GM19328 (cell line): ENCODE measurements at regions not wholly inside any gene's neighbourhood (a gene's known extent, or its start where the extent isn't known, plus 50 kb on each side); places are given as distances from the start of the nearest gene placed in this dataset.

Experiments used
- ATAC-seq: cut with Tn5 transposase; IDR thresholded peaks from one replicate; pipeline ENCODE4 v1.9.1; 2021; ENCODE audit warnings: mild to moderate bottlenecking, moderate library complexity; ENCODE audit not compliant: unreplicated experiment

- ATAC-seq: no peak
Measured at GRCh38 chr3:21142949-21143348, 608.1 kb downstream of the ZNF385D start.

- no peak for ATAC-seq
Measured at GRCh38 chr3:21142031-21142430, 609.0 kb downstream of the ZNF385D start.

- no peak for ATAC-seq
Measured at GRCh38 chr3:21140785-21141184, 610.2 kb downstream of the ZNF385D start.

- no peak for ATAC-seq
Measured at GRCh38 chr3:21138085-21138484, 612.9 kb downstream of the ZNF385D start.

GRCh38 chr3:21132896-21133295, 618.1 kb downstream of the ZNF385D start:
- no peak for ATAC-seq

GRCh38 chr3:21120826-21121225, 630.2 kb downstream of the ZNF385D start:
- no peak for ATAC-seq

- no peak for ATAC-seq
Measured at GRCh38 chr3:21117370-21117769, 633.6 kb downstream of the ZNF385D start.

- ATAC-seq: no peak
Measured at GRCh38 chr3:21109056-21109455, 642.0 kb downstream of the ZNF385D start.

- no peak for ATAC-seq
Measured at GRCh38 chr3:21105784-21106183, 645.2 kb downstream of the ZNF385D start.

GRCh38 chr3:21100656-21101359, 650.2 kb downstream of the ZNF385D start:
- ATAC-seq: no peak

- ATAC-seq: no peak
Measured at GRCh38 chr3:21094686-21095085, 656.3 kb downstream of the ZNF385D start.

- no peak for ATAC-seq
Measured at GRCh38 chr3:21073561-21073960, 677.4 kb downstream of the ZNF385D start.

- ATAC-seq: no peak
Measured at GRCh38 chr3:21067031-21067813, 683.8 kb downstream of the ZNF385D start.

GRCh38 chr3:21062831-21063294, 688.1 kb downstream of the ZNF385D start:
- no peak for ATAC-seq

- no peak for ATAC-seq
Measured at GRCh38 chr3:21059404-21059803, 691.6 kb downstream of the ZNF385D start.

- no peak for ATAC-seq
Measured at GRCh38 chr3:21056293-21056692, 694.7 kb downstream of the ZNF385D start.

GRCh38 chr3:21055015-21055414, 696.0 kb downstream of the ZNF385D start:
- ATAC-seq: no peak

- no peak for ATAC-seq
Measured at GRCh38 chr3:21054064-21054463, 696.9 kb downstream of the ZNF385D start.

- no peak for ATAC-seq
Measured at GRCh38 chr3:21049334-21050062, 701.5 kb downstream of the ZNF385D start.

GRCh38 chr3:21043139-21043538, 707.9 kb downstream of the ZNF385D start:
- no peak for ATAC-seq

- ATAC-seq: no peak
Measured at GRCh38 chr3:21042184-21042583, 708.8 kb downstream of the ZNF385D start.

- no peak for ATAC-seq
Measured at GRCh38 chr3:21041621-21042020, 709.4 kb downstream of the ZNF385D start.
